H54 (cell line): ENCODE measurements at regions not wholly inside any gene's neighbourhood (a gene's known extent, or its start where the extent isn't known, plus 50 kb on each side); places are given as distances from the start of the nearest gene placed in this dataset.
"Not testable (repeated sequence)": the region's sequence is repeated elsewhere in the genome, so short reads cannot be mapped to it uniquely, and the experiment has no call there.

Experiments
- DNase-seq: peaks from one replicate; pipeline ENCODE4 v3.0.0; 2011; ENCODE audit warnings: low spot score, mixed read lengths; ENCODE audit not compliant: insufficient read length
- FAIRE-seq: peaks from 3 replicates; lab custom pipeline; 2011; peaks lifted over from hg19 to GRCh38; lab: Jason Lieb, UNC
- POLR2A ChIP-seq: IDR thresholded peaks from 2 replicates; pipeline ENCODE4 v1.6.1; 2011; ENCODE audit warnings: low read depth, mild to moderate bottlenecking, low read length

GRCh38 chr3:95189348-95189747, 1126.5 kb downstream of the NSUN3 start:
- no peak for TF ChIP-seq POLR2A
- no peak for FAIRE-seq
- no peak for DNase-seq

- no peak for FAIRE-seq
- DNase-seq, result no peak
Measured at GRCh38 chr3:95197661-95198060, 1134.8 kb downstream of the NSUN3 start.

GRCh38 chr3:95200384-95200783, 1137.5 kb downstream of the NSUN3 start:
- no peak for DNase-seq
- no peak for FAIRE-seq
- no peak for TF ChIP-seq POLR2A

More at GRCh38 chr3:95197661-95198060, 1134.8 kb downstream of the NSUN3 start:
- no peak for TF ChIP-seq POLR2A

- TF ChIP-seq POLR2A, result no peak
- FAIRE-seq (no peak), DNase-seq (no peak)
Measured at GRCh38 chr3:95210878-95211277, 1148.0 kb downstream of the NSUN3 start.

GRCh38 chr3:95212117-95212516, 1149.3 kb downstream of the NSUN3 start:
- DNase-seq (no peak), FAIRE-seq (no peak)
- no peak for TF ChIP-seq POLR2A

GRCh38 chr3:95215437-95215957, 1152.6 kb downstream of the NSUN3 start:
- FAIRE-seq (no peak), DNase-seq (no peak)
- no peak for TF ChIP-seq POLR2A

- FAIRE-seq (no peak), DNase-seq (no peak)
- no peak for TF ChIP-seq POLR2A
Measured at GRCh38 chr3:95217661-95218060, 1154.8 kb downstream of the NSUN3 start.

- no peak for TF ChIP-seq POLR2A
- DNase-seq, result no peak
- FAIRE-seq, result no peak
Measured at GRCh38 chr3:95218484-95218883, 1155.6 kb downstream of the NSUN3 start.

- TF ChIP-seq POLR2A, result no peak
- FAIRE-seq (no peak), DNase-seq (no peak)
Measured at GRCh38 chr3:95226437-95226836, 1163.6 kb downstream of the NSUN3 start.

GRCh38 chr3:95227092-95227491, 1164.2 kb downstream of the NSUN3 start:
- DNase-seq, result no peak
- FAIRE-seq, result no peak
- TF ChIP-seq POLR2A, result no peak

GRCh38 chr3:95228416-95228815, 1165.6 kb downstream of the NSUN3 start:
- TF ChIP-seq POLR2A, result no peak
- FAIRE-seq (no peak), DNase-seq (no peak)

GRCh38 chr3:95235916-95236315, 1173.1 kb downstream of the NSUN3 start:
- no peak for TF ChIP-seq POLR2A
- no peak for FAIRE-seq
- DNase-seq, result no peak

GRCh38 chr3:95237783-95238182, 1174.9 kb downstream of the NSUN3 start:
- DNase-seq (no peak), FAIRE-seq (no peak)
- no peak for TF ChIP-seq POLR2A

- FAIRE-seq, result no peak
- DNase-seq, result no peak
- TF ChIP-seq POLR2A, result no peak
Measured at GRCh38 chr3:95240395-95240794, 1177.5 kb downstream of the NSUN3 start.

GRCh38 chr3:95241256-95241655, 1178.4 kb downstream of the NSUN3 start:
- FAIRE-seq, DNase-seq: not testable (repeated sequence)

- no peak for TF ChIP-seq POLR2A
- DNase-seq (no peak), FAIRE-seq (no peak)
Measured at GRCh38 chr3:95246413-95246812, 1183.6 kb downstream of the NSUN3 start.
